Tibial nerve (tissue), 4 donors: ENCODE measurements at regions not wholly inside any gene's neighbourhood (a gene's known extent, or its start where the extent isn't known, plus 50 kb on each side); places are given as distances from the start of the nearest gene placed in this dataset.

ENCODE experiments used
- DNase-seq, 2 donors: peaks; one replicate each; pipeline ENCODE4 v3.0.0-alpha.2; 2019; ENCODE audit warnings: low spot score in 2 of 2
- H3K27ac ChIP-seq, 4 donors: fragments of 200-600 bp; sonication (generic) in 3 of 4; one replicate each; pipeline ENCODE4 v1.5.1; 2017 to 2019; ENCODE audit warnings: mild to moderate bottlenecking in 1 of 4
- H3K27me3 ChIP-seq, 2 donors: fragments of 200-600 bp; sonication (generic) in 1 of 2; one replicate each; pipeline versions ENCODE4 v1.5.1 to v1.6.0; 2017 to 2019
- H3K36me3 ChIP-seq, 3 donors: fragments of 200-600 bp; sonication (generic); one replicate each; pipeline ENCODE4 v1.5.1; 2018 to 2019
- H3K4me1 ChIP-seq, 4 donors: fragments of 200-600 bp; sonication (generic) in 3 of 4; one replicate each; pipeline ENCODE4 v1.5.1; 2017 to 2019
- H3K4me3 ChIP-seq, 4 donors: fragments of 200-600 bp; sonication (generic) in 3 of 4; one replicate each; pipeline ENCODE4 v1.5.1; 2017 to 2019; ENCODE audit warnings: mild to moderate bottlenecking in 1 of 4, moderate library complexity in 1 of 4
- H3K9me3 ChIP-seq, 4 donors: fragments of 200-600 bp; sonication (generic) in 3 of 4; one replicate each; pipeline ENCODE4 v1.5.1; 2017 to 2019
- EP300 ChIP-seq, 2 donors: sonication (generic); formaldehyde crosslinking; IDR thresholded peaks; one replicate each; pipeline ENCODE4 v1.6.1; 2017; ENCODE audit warnings: antibody characterized with exemption in 2 of 2, mild to moderate bottlenecking in 1 of 2
- POLR2A ChIP-seq, 2 donors: fragments of 450-650 bp; IDR thresholded peaks; one replicate each; pipeline ENCODE4 v1.6.1; 2017; ENCODE audit warnings: antibody characterized with exemption in 2 of 2, mild to moderate bottlenecking in 2 of 2, moderate library complexity in 2 of 2
- WGBS, 2 donors: methylation state at CpG; one replicate each; pipeline ENCODE4 v1.1.5; 2018; 5-methylcytosine and 5-hydroxymethylcytosine counted together
- TF ChIP-seq, protein P1 (sequence below), 5 experiments: fragments of 200-600 bp in 3 of 5; fragments of 450-650 bp in 2 of 5; sonication (generic) in 3 of 5; IDR thresholded peaks; one replicate each; pipeline ENCODE4 v1.5.1; 2016 to 2019; ENCODE audit warnings: antibody characterized with exemption in 5 of 5, mild to moderate bottlenecking in 3 of 5, moderate library complexity in 2 of 5

- DNase-seq = no peak
- Histone ChIP-seq H3K9me3 (no peaks in the 10 kb centered on the region), H3K36me3 (no peaks in the 10 kb centered on the region), H3K4me3 (no peak overlapping the region), H3K27me3 (no peaks in the 10 kb centered on the region), H3K4me1 (no peaks in the 10 kb centered on the region), H3K27ac (no peak overlapping the region)
- TF ChIP-seq POLR2A (IDR thresholded peaks at IDR 0.05) (no peak), EP300 (IDR thresholded peaks at IDR 0.05) (no peak)
- TF ChIP-seq, protein P1, sequence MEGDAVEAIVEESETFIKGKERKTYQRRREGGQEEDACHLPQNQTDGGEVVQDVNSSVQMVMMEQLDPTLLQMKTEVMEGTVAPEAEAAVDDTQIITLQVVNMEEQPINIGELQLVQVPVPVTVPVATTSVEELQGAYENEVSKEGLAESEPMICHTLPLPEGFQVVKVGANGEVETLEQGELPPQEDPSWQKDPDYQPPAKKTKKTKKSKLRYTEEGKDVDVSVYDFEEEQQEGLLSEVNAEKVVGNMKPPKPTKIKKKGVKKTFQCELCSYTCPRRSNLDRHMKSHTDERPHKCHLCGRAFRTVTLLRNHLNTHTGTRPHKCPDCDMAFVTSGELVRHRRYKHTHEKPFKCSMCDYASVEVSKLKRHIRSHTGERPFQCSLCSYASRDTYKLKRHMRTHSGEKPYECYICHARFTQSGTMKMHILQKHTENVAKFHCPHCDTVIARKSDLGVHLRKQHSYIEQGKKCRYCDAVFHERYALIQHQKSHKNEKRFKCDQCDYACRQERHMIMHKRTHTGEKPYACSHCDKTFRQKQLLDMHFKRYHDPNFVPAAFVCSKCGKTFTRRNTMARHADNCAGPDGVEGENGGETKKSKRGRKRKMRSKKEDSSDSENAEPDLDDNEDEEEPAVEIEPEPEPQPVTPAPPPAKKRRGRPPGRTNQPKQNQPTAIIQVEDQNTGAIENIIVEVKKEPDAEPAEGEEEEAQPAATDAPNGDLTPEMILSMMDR (IDR thresholded peaks at IDR 0.05) = no peak
- 81 to 85% methylated on average over 10 of the region's 10 CpGs for WGBS, 2 donors
These were observed 219.8 kb downstream of the ETS1 start for GRCh38 chr11:128367573-128367972.

- Histone ChIP-seq H3K4me3 (no peak overlapping the region), H3K36me3 (no peaks in the 10 kb centered on the region), H3K9me3 (no peaks in the 10 kb centered on the region), H3K27ac (no peak overlapping the region), H3K27me3 (no peaks in the 10 kb centered on the region), H3K4me1 (peaks cover 0 to under 1% (median 0%) of the 10 kb centered on the region in 4 donors)
- TF ChIP-seq EP300 (IDR thresholded peaks at IDR 0.05) = no peak
- TF ChIP-seq, protein P1 (IDR thresholded peaks at IDR 0.05) = no peak
- no peak for TF ChIP-seq POLR2A (IDR thresholded peaks at IDR 0.05)
- 59 to 72% methylated on average over 3 of the region's 3 CpGs for WGBS, 2 donors
- DNase-seq = no peak
These were observed 222.3 kb downstream of the ETS1 start for GRCh38 chr11:128365044-128365443.

- TF ChIP-seq POLR2A (IDR thresholded peaks at IDR 0.05) (no peak), EP300 (IDR thresholded peaks at IDR 0.05) (no peak)
- TF ChIP-seq, protein P1 (IDR thresholded peaks at IDR 0.05) = no peak
- WGBS, 2 donors = 80 to 87% methylated on average over 8 of the region's 8 CpGs
- Histone ChIP-seq H3K9me3 (no peaks in the 10 kb centered on the region), H3K4me1 (peaks cover 0 to 18% (median 0%) of the 10 kb centered on the region in 4 donors), H3K27me3 (no peaks in the 10 kb centered on the region), H3K36me3 (no peaks in the 10 kb centered on the region), H3K27ac (no peak overlapping the region), H3K4me3 (no peak overlapping the region)
- DNase-seq = no peak
These were observed 225.8 kb downstream of the ETS1 start for GRCh38 chr11:128361451-128362020.

- no peak overlapping the region for H3K27ac ChIP-seq
- TF ChIP-seq EP300 (IDR thresholded peaks at IDR 0.05) (no peak), POLR2A (IDR thresholded peaks at IDR 0.05) (no peak)
- TF ChIP-seq, protein P1 (IDR thresholded peaks at IDR 0.05) = no peak
- H3K36me3 ChIP-seq = no peaks in the 10 kb centered on the region
- H3K4me1 ChIP-seq = peaks cover 0 to 18% (median 0%) of the 10 kb centered on the region in 4 donors
- no peak for DNase-seq
- H3K4me3 ChIP-seq = no peak overlapping the region
- H3K27me3 ChIP-seq = no peaks in the 10 kb centered on the region
- no peaks in the 10 kb centered on the region for H3K9me3 ChIP-seq
- 32 to 35% methylated on average over 3 of the region's 3 CpGs for WGBS, 2 donors
These were observed 227.8 kb downstream of the ETS1 start for GRCh38 chr11:128359515-128359914.

DNA sequence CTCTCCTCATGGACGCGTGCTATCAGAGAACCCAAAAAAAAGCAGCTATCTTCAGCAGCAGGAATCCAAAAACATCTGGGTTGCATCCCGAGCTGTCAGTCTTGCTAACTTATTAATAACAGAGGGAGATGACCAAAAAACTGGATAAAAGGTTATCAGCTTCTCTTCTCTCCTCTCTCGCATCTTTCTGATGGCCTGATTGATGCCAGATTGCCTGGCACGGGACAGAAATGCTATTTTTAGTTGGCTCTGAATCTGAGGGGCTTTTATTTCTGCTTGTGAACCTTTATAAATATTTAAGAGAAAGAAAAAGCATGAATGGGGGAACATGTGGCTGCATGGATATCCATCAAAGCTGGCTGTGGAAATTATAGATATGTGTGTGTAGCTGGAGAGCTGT lies 230.3 kb downstream of the ETS1 start:
- Histone ChIP-seq H3K27me3 (no peaks in the 10 kb centered on the region), H3K4me3 (no peak overlapping the region), H3K36me3 (no peaks in the 10 kb centered on the region), H3K27ac (no peak overlapping the region), H3K9me3 (no peaks in the 10 kb centered on the region), H3K4me1 (peaks cover 0 to 18% (median 0%) of the 10 kb centered on the region in 4 donors)
- 40 to 48% methylated on average over 5 of the region's 5 CpGs for WGBS, 2 donors
- no peak for TF ChIP-seq POLR2A (IDR thresholded peaks at IDR 0.05)
- no peak for DNase-seq

- no peaks in the 10 kb centered on the region for H3K27me3 ChIP-seq
- peaks cover 0 to 18% (median 0%) of the 10 kb centered on the region in 4 donors for H3K4me1 ChIP-seq
- no peak overlapping the region for H3K4me3 ChIP-seq
- TF ChIP-seq POLR2A (IDR thresholded peaks at IDR 0.05) (no peak), EP300 (IDR thresholded peaks at IDR 0.05) (no peak)
- TF ChIP-seq, protein P1 (IDR thresholded peaks at IDR 0.05) = no peak
- no peak overlapping the region for H3K27ac ChIP-seq
- H3K9me3 ChIP-seq = no peaks in the 10 kb centered on the region
- WGBS, 2 donors = 90 to 98% methylated on average over 2 of the region's 2 CpGs
- DNase-seq = no peak
- no peaks in the 10 kb centered on the region for H3K36me3 ChIP-seq
These were observed 231.8 kb downstream of the ETS1 start for GRCh38 chr11:128355558-128355957.
